Activated T-cell treated with anti-CD3 and anti-CD28 coated beads, Interleukin-2, amount 50 U/mL, for 24 hours (primary cell): ENCODE measurements at regions not wholly inside any gene's neighbourhood (a gene's known extent, or its start where the extent isn't known, plus 50 kb on each side); places are given as distances from the start of the nearest gene placed in this dataset.
"Not testable (repeated sequence)": the region's sequence is repeated elsewhere in the genome, so short reads cannot be mapped to it uniquely, and the experiment has no call there.

Experiments
- DNase-seq: peaks from one replicate; pipeline ENCODE4 v3.0.0-alpha.2; 2020
- H3K27ac Mint-ChIP-seq: 2 replicates; pipeline ENCODE4 v1.8.0; 2020; ENCODE audit warnings: mild to moderate bottlenecking, mixed read lengths
- H3K27me3 Mint-ChIP-seq: 2 replicates; pipeline ENCODE4 v1.8.0; 2020; ENCODE audit warnings: mixed read lengths
- H3K36me3 Mint-ChIP-seq: 2 replicates; pipeline ENCODE4 v1.8.0; 2020; ENCODE audit warnings: low read depth, mixed read lengths
- H3K4me1 Mint-ChIP-seq: 2 replicates; pipeline ENCODE4 v1.8.0; 2020; ENCODE audit warnings: low read depth, mixed read lengths
- H3K4me3 Mint-ChIP-seq: 2 replicates; pipeline ENCODE4 v1.8.0; 2020; ENCODE audit warnings: mild to moderate bottlenecking, moderate library complexity, mixed read lengths
- H3K9me3 Mint-ChIP-seq: 2 replicates; pipeline ENCODE4 v1.8.0; 2020; ENCODE audit warnings: mixed read lengths

DNA sequence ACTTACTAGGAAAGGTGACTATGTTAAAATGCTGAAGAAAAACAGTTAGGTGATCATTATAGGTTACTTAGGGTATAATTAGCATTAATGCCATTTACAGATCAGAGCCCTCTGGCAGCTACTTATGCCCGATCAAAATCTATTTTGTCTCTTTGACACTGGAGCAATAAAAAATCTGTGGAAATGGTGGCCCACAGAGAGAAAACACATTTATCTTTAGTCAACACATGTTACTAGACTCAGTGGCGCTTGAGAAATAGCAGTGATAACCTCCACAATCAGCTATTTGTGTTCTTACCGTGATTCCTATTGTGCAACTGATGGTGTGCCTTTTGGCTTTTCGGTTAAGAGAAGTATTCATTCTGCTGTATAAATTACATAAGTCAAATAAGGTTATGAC is 1519.6 kb downstream of the PCDH9 start:
- DNase-seq, result no peak
- Mint-ChIP-seq H3K4me1 (no peaks in the 10 kb centered on the region), H3K4me3 (no peak overlapping the region), H3K27ac (no peak overlapping the region), H3K27me3 (no peaks in the 10 kb centered on the region), H3K9me3 (peaks cover 13% of the 10 kb centered on the region), H3K36me3 (no peaks in the 10 kb centered on the region)

DNA sequence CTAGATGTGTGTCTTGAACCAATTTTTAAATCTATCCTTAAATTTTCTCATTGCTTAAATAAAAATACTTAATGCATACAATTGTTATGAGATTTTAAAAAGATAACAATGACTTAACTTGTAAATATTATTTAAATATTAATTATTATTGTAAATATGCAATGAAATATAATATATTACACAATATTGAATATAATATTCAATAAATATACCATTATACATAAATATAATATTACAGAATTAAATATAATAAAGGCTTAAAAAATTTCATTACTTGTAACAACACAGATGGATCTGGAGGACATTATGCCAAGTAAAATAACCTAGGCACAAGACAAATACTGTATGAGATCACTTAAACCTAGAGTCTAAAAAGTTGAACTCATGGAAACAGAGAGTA is 1532.3 kb downstream of the PCDH9 start:
- no peak for DNase-seq
- Mint-ChIP-seq H3K27me3 (no peaks in the 10 kb centered on the region), H3K4me3 (no peak overlapping the region), H3K36me3 (no peaks in the 10 kb centered on the region), H3K27ac (no peak overlapping the region), H3K9me3 (peaks cover 15% of the 10 kb centered on the region), H3K4me1 (no peaks in the 10 kb centered on the region)

DNA sequence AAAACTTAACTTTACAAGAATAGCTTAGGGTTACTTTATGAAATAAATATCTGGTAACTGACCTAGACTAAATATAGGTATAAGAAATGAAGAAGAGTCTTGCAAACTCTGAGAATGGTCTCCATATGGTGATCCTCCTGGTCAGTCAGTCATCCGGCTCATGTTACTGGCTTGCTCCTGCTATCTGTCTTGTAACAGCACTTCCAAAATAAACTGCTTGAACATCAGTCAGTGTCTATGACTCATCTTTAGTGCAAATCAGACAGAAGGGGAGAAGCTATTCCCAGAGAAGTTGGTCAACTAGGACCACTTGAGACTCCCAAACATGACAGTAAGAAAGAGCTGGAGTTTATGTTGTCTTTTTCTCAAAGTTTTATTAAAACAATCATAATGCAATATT is 1550.9 kb downstream of the PCDH9 start:
- DNase-seq, result no peak
- Mint-ChIP-seq H3K4me3 (no peak overlapping the region), H3K27ac (no peak overlapping the region), H3K36me3 (no peaks in the 10 kb centered on the region), H3K4me1 (no peaks in the 10 kb centered on the region), H3K9me3 (peaks cover 12% of the 10 kb centered on the region), H3K27me3 (no peaks in the 10 kb centered on the region)

DNA sequence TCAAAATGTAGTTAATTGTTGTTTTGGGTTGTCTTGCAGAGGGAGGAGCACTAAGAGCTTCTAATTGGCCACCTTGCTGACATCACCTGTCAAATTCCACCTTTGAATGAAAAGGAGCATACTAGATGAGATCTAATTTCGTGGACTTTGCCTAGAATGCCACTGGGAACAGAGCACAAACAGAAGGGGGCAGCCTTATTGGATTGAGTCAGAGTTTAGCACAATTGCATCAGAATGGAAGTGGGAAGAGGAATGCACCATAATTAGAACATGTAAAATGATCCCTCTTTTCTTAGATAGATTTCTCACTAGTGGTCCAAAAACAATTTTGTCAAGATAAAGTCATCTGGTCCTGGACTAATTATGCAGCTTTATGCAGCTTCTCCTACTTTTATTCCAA is 1552.2 kb downstream of the PCDH9 start:
- DNase-seq, result no peak
- H3K27ac Mint-ChIP-seq, result no peak overlapping the region
- no peaks in the 10 kb centered on the region for H3K27me3 Mint-ChIP-seq
- H3K4me3 Mint-ChIP-seq, result no peak overlapping the region
- no peaks in the 10 kb centered on the region for H3K4me1 Mint-ChIP-seq
- no peaks in the 10 kb centered on the region for H3K36me3 Mint-ChIP-seq
- peaks cover 16% of the 10 kb centered on the region for H3K9me3 Mint-ChIP-seq

DNA sequence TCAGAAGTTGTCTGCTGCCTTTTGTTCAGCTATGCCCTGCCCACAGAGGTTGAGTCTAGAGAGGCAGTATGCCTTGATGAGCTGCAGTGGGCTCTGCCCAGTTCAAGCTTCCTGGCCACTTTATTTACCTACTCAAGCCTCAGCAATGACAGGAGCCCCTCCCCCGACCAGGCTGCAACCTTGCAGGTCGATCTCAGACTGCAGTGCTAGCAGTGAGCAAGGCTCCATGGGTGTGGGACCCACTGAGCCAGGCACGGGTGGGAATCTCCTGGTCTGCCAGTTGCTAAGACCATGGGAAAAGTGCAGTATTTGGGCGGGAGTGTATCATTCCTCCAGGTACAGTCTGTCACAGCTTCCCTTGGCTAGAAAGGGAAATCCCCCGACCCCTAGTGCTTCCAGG is 1554.8 kb downstream of the PCDH9 start:
- H3K27me3 Mint-ChIP-seq, DNase-seq, H3K4me3 Mint-ChIP-seq, H3K36me3 Mint-ChIP-seq, H3K27ac Mint-ChIP-seq, H3K4me1 Mint-ChIP-seq: not testable (repeated sequence)
- peaks cover 36% of the 10 kb centered on the region for H3K9me3 Mint-ChIP-seq

DNA sequence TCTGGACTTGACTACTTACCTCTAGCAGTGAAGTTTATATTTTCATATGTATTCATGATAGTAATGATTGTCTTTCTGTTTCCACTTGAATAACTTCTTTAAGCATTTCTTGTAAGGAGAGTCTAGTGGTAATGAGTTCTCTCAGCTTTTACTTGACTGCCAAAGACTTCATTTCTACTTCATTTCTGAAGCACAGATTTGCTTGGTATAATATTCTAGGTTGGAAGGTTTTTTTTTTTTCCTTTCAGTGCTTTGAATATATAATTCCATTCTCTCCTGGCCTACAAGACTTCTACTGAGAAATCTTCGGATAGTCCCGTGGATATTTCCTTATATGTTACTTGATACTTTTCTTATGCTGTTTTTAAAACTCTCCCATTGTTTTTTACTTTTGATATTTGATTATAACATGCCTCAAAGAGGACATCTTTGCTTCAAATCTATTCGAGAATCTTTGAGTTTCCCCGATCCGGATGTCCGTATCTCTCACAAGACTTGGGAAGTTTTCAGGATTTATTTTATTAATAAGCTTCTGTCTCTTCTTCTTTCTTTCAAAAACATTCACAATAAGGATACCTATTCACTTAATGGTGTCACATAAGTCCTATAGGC is 1560.0 kb downstream of the PCDH9 start:
- no peaks in the 10 kb centered on the region for H3K36me3 Mint-ChIP-seq
- peaks cover 51% of the 10 kb centered on the region for H3K9me3 Mint-ChIP-seq
- no peak for DNase-seq
- H3K27ac Mint-ChIP-seq, result no peak overlapping the region
- no peaks in the 10 kb centered on the region for H3K4me1 Mint-ChIP-seq
- H3K4me3 Mint-ChIP-seq, result no peak overlapping the region
- H3K27me3 Mint-ChIP-seq, result no peaks in the 10 kb centered on the region

DNA sequence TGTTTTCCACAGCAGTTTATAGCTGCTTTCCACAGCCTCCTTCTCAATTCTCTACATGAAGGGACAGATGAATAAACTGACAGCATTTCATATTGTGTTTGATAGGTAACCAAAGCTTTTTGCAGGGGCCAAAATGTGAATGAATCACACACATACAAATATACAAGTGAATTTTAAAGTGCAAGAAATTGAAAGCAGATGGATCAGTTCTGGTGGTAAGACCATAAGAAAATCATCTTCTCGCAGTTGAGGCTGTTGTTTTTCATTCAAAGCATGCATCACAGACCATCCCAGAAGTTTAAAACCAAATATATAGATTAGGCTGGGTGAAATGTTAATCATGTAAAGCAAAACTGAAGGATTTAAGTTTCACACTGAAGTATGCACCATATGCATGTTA is 1569.4 kb downstream of the PCDH9 start:
- Mint-ChIP-seq H3K27ac (no peak overlapping the region), H3K27me3 (no peaks in the 10 kb centered on the region), H3K4me1 (no peaks in the 10 kb centered on the region), H3K36me3 (no peaks in the 10 kb centered on the region), H3K9me3 (peaks cover 15% of the 10 kb centered on the region), H3K4me3 (no peak overlapping the region)
- DNase-seq, result no peak

DNA sequence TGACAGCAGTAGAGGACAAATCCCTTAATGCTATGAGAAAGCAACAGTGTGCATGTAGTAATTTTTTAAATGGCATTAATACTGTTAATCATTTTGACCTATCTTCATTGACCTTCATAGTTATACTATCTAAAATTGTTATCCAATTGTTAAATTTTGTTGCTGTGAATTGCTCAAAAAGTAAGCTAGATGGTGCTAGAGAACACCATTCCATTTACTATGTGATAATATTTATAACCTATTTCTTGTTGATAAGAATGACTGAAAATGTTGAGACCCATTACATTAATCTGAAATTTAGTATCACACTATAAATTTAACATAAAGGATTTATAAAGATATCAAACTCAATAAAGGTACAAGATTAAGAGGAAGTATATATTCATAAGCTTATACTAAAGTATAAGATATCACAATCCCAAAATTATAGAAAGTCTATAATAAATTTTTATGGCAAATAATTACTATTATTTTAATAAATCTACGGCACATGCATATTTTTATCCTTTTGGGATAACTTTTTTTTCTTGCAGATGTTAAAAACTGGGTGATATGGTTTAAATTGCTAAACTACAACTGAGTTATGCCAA is 1573.3 kb downstream of the PCDH9 start:
- no peaks in the 10 kb centered on the region for H3K27me3 Mint-ChIP-seq
- no peaks in the 10 kb centered on the region for H3K36me3 Mint-ChIP-seq
- no peak for DNase-seq
- no peaks in the 10 kb centered on the region for H3K4me1 Mint-ChIP-seq
- no peak overlapping the region for H3K4me3 Mint-ChIP-seq
- peaks cover 10% of the 10 kb centered on the region for H3K9me3 Mint-ChIP-seq
- H3K27ac Mint-ChIP-seq, result no peak overlapping the region

DNA sequence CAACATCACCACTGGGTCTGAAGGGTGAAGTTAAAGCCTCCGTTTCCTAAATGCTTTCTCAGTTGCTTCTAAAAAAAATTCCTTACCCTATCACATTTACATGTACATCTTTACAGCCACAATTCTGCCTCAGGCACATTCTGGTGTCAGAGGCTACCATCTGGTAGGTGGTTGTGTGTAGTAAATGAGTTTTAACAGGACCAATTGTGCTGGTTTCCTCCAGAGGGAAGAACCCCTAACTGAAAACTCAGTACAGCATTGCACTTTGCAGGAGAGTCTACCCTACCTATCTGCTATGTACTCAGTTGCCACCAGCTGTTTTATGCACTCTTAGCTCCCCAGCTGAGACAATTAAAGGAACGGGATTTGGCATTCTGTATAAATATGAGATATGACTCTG is 1576.5 kb downstream of the PCDH9 start:
- H3K4me1 Mint-ChIP-seq, result no peaks in the 10 kb centered on the region
- H3K9me3 Mint-ChIP-seq, result peaks cover 12% of the 10 kb centered on the region
- no peak overlapping the region for H3K27ac Mint-ChIP-seq
- no peak for DNase-seq
- no peaks in the 10 kb centered on the region for H3K36me3 Mint-ChIP-seq
- no peaks in the 10 kb centered on the region for H3K27me3 Mint-ChIP-seq
- H3K4me3 Mint-ChIP-seq, result no peak overlapping the region

DNA sequence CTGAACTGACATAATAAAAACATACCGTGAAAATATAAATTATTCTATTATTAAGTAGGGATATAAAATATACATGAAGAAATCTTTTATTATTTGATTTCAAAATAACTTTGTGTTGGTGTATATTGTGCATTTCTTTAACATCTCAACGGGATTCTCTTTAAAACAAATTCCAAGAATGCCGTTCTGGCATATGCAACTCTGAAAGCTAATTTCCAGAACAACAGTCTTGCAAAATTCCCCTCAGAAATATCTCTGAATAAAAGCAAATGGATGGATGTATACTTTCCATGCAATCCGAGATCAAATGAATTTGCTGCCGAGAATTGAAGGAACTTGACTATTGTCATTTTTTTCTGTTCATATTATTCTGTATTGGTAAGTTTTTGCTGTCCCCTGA is 1579.8 kb downstream of the PCDH9 start:
- DNase-seq, result no peak
- Mint-ChIP-seq H3K9me3 (peaks cover 5% of the 10 kb centered on the region), H3K27me3 (no peaks in the 10 kb centered on the region), H3K4me1 (no peaks in the 10 kb centered on the region), H3K36me3 (no peaks in the 10 kb centered on the region), H3K4me3 (no peak overlapping the region), H3K27ac (no peak overlapping the region)

DNA sequence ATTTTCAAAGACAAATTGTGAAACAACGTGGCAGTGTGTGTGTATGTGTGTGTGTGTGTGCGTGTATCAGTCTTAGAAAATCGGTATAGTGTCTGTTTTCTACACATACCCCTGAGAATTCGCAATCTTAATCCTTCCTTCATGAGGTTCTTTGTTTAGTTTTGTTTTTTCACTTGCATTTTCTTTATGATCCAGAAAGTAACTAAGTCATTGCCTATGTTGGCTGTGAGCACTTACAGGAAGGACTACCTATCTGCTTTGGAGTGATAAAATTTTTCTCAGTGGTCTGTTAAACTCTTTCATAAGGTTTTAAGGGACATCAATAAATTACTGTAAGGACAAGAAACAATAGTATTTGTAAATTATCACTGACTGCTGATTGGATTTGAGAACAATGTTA is 1587.1 kb downstream of the PCDH9 start:
- Mint-ChIP-seq H3K4me1 (no peaks in the 10 kb centered on the region), H3K36me3 (no peaks in the 10 kb centered on the region), H3K27ac (no peak overlapping the region), H3K4me3 (no peak overlapping the region), H3K27me3 (no peaks in the 10 kb centered on the region), H3K9me3 (peaks cover 8% of the 10 kb centered on the region)
- DNase-seq, result no peak

DNA sequence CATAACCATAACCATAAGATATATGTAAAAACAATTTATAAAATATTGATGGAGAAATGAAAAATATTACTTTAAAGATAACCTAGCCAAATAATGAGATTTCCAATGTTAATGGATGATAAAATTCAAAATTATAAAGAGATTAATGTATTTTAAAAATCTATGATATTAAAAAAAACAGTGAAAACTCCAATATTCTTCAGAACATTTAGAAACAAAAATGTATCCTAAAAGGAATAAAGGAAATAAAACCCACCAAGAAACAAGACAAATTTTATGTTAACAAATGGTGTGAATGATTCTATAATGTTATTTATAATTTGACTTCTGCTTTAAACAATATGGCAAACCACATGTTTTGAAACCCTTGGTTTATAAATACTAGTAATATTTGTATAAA is 1587.8 kb downstream of the PCDH9 start:
- H3K4me1 Mint-ChIP-seq, result no peaks in the 10 kb centered on the region
- H3K9me3 Mint-ChIP-seq, result peaks cover 12% of the 10 kb centered on the region
- no peak overlapping the region for H3K4me3 Mint-ChIP-seq
- DNase-seq, result no peak
- no peak overlapping the region for H3K27ac Mint-ChIP-seq
- no peaks in the 10 kb centered on the region for H3K36me3 Mint-ChIP-seq
- H3K27me3 Mint-ChIP-seq, result no peaks in the 10 kb centered on the region

DNA sequence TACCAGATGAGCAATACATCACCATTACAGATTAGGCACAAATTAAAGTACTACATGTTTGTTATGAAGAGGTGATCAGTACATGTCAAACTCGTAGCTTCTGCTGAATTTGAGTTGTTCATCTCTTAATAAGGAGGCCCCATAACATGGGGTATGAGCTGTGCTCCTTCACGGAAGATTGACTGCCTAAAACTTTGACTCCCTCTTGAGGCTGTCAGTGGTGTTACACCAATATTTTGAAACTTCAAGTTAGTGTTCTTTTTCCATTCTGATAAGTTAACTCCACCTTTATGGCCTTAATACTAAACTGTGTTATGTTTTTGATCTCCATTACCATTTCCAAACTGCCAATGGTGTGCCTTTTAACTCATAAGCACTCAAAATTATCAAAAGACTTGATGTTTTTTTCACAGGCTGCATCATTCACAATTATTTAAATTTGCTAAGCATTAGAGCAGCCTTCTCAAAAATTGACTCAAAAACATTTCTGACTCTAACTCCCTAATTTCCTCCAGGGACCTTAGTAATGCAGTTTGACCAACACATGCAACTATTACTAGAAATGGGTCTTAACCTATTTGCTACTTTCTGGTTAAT is 1591.5 kb downstream of the PCDH9 start:
- Mint-ChIP-seq H3K27me3 (no peaks in the 10 kb centered on the region), H3K4me3 (no peak overlapping the region), H3K4me1 (no peaks in the 10 kb centered on the region), H3K27ac (no peak overlapping the region), H3K9me3 (peaks cover 16% of the 10 kb centered on the region), H3K36me3 (no peaks in the 10 kb centered on the region)
- no peak for DNase-seq

DNA sequence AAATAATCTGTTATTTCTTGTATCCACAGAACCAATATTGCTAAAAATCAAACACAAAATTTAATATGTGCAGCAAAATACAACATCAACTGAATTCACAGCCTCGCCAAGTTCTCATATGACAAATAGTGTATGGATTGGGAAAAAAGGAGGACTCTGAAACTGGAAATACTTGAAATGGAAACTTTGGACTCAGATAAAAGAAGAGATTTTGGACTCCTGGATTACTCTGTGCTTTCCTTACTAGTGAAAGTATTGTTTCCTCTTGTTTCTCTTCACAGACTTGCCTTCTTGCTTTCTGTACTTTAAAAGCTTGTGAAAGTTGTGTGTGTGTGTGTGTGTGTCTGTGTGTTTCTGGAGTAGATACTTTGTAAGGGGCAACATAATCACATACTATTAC is 1596.3 kb downstream of the PCDH9 start:
- no peak for DNase-seq
- Mint-ChIP-seq H3K27me3 (no peaks in the 10 kb centered on the region), H3K4me1 (no peaks in the 10 kb centered on the region), H3K4me3 (no peak overlapping the region), H3K9me3 (peaks cover 23% of the 10 kb centered on the region), H3K36me3 (no peaks in the 10 kb centered on the region), H3K27ac (no peak overlapping the region)

DNA sequence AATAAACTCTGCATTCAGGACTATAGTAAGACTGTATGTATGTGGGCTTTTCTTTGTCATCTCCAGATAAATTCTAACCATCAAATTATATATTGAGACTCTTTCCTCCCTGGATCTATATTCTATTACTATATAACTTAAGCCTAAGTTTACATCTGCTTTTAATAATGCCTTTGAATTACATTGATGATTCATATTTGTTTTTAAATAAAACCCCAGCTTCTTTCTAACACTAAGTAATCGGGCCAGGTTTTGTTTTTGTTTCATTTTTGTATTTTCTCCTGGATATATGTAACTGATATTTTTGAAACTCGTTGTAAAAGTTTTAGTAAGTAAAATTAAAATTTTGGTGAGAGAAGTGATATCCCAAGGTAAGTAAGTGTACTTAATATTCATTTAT is 1599.1 kb downstream of the PCDH9 start:
- Mint-ChIP-seq H3K27me3 (no peaks in the 10 kb centered on the region), H3K4me1 (no peaks in the 10 kb centered on the region), H3K27ac (no peak overlapping the region), H3K36me3 (no peaks in the 10 kb centered on the region), H3K4me3 (no peak overlapping the region), H3K9me3 (peaks cover 11% of the 10 kb centered on the region)
- no peak for DNase-seq
